Vagina (tissue), 2 donors: ENCODE measurements at regions not wholly inside any gene's neighbourhood (a gene's known extent, or its start where the extent isn't known, plus 50 kb on each side); places are given as distances from the start of the nearest gene placed in this dataset.

Source experiments
- DNase-seq, 2 donors: peaks; one replicate each; pipeline ENCODE4 v3.0.0-alpha.2; 2017; ENCODE audit errors: extremely low spot score in 2 of 2
- H3K27ac ChIP-seq: fragments of 200-600 bp; sonication (generic); one replicate; pipeline ENCODE4 v1.5.1; 2019
- H3K27me3 ChIP-seq: fragments of 200-600 bp; sonication (generic); one replicate; pipeline ENCODE4 v1.5.1; 2019
- H3K36me3 ChIP-seq, 2 donors: fragments of 200-600 bp; sonication (generic); one replicate each; pipeline ENCODE4 v1.5.1; 2017 to 2019
- H3K4me1 ChIP-seq: fragments of 200-600 bp; sonication (generic); one replicate; pipeline ENCODE4 v1.5.1; 2019
- H3K4me3 ChIP-seq, 2 donors: fragments of 200-600 bp; sonication (generic); 1 replicate in 1 of 2; 2 replicates in 1 of 2; pipeline ENCODE4 v1.5.1; 2016 to 2019
- H3K9me3 ChIP-seq: fragments of 200-600 bp; sonication (generic); one replicate; pipeline ENCODE4 v1.5.1; 2019
- CTCF ChIP-seq, 3 experiments: fragments of 450-650 bp in 2 of 3; fragments of 200-600 bp in 1 of 3; sonication (generic) in 1 of 3; IDR thresholded peaks; one replicate each; pipeline ENCODE4 v1.5.1; 2017 to 2019; ENCODE audit warnings: antibody characterized with exemption in 3 of 3, mild to moderate bottlenecking in 2 of 3, moderate library complexity in 2 of 3
- POLR2A ChIP-seq, 2 donors: fragments of 450-650 bp; IDR thresholded peaks; one replicate each; pipeline ENCODE4 v1.6.1; 2017; ENCODE audit warnings: antibody characterized with exemption in 2 of 2, mild to moderate bottlenecking in 2 of 2, moderate library complexity in 2 of 2
- POLR2AphosphoS5 ChIP-seq, 2 donors: sonication (generic); formaldehyde crosslinking; IDR thresholded peaks; one replicate each; pipeline ENCODE4 v1.9.0; 2017; ENCODE audit warnings: antibody characterized with exemption in 2 of 2, mild to moderate bottlenecking in 2 of 2, low read depth in 1 of 2; ENCODE audit not compliant: insufficient read depth in 1 of 2
- intact Hi-C: fragments of 100-400 bp; cut with DNase I; formaldehyde crosslinking; loops from one replicate; pipeline ENCODE4 v1.15.1; 2023

DNA sequence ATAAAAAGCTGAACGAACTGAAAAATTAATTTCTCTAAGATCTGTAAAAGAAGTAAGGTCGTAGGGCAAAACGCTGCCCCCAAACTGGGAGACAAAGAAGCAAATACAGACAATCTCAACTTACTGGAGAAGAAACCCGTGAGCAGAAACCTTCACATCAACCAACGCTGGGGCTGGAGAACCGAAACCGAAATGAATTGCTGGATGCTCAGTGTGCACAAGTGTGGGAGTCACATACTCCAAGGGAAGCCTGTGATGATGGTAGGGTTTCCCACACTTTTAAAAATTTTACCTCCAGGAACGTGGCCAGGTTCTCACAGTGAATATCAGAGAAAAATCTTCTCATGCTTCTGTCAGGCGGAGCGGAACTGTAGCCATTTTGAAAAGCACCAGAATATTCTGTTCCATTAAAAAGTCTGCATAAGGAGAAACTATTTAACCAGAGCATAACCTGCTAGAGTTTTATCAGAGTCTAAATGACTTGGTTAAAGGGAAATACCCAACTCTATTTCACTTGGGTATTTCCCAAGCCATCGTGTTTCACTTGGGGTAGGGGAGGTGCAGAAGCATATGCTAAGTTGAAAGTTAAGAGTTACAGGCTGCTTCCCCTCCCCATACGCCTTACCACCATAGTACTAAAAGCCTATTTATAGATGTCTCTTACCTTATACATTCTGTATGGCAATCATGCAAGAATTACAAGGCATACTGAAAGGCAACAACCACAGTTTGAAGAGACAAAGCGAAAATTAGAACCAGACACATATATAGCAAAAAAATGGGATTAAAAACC, 110.5 kb upstream of the SLITRK1 start:
- TF ChIP-seq POLR2A (IDR thresholded peaks at IDR 0.05) (no peak), POLR2AphosphoS5 (IDR thresholded peaks at IDR 0.05; ENCODE audit: insufficient read depth in 1 of 2, low read depth in 1 of 2) (no peak), CTCF (IDR thresholded peaks at IDR 0.05) (no peak)
- Histone ChIP-seq H3K9me3 (no peaks in the 10 kb centered on the region), H3K27me3 (no peaks in the 10 kb centered on the region), H3K4me1 (no peaks in the 10 kb centered on the region), H3K36me3 (no peaks in the 10 kb centered on the region), H3K27ac (no peak overlapping the region), H3K4me3 (no peak overlapping the region)
- DNase-seq = no peak
- intact Hi-C loops = no loop called here

GRCh38 chr13:83987394-83987793, 105.1 kb upstream of the SLITRK1 start:
- Histone ChIP-seq H3K9me3 (no peaks in the 10 kb centered on the region), H3K4me1 (no peaks in the 10 kb centered on the region), H3K36me3 (no peaks in the 10 kb centered on the region), H3K27ac (no peak overlapping the region), H3K27me3 (no peaks in the 10 kb centered on the region), H3K4me3 (no peak overlapping the region)
- intact Hi-C loops = no loop called here
- no peak for DNase-seq
- TF ChIP-seq POLR2A (IDR thresholded peaks at IDR 0.05) (no peak), CTCF (IDR thresholded peaks at IDR 0.05) (no peak), POLR2AphosphoS5 (IDR thresholded peaks at IDR 0.05; ENCODE audit: insufficient read depth in 1 of 2, low read depth in 1 of 2) (no peak)

DNA sequence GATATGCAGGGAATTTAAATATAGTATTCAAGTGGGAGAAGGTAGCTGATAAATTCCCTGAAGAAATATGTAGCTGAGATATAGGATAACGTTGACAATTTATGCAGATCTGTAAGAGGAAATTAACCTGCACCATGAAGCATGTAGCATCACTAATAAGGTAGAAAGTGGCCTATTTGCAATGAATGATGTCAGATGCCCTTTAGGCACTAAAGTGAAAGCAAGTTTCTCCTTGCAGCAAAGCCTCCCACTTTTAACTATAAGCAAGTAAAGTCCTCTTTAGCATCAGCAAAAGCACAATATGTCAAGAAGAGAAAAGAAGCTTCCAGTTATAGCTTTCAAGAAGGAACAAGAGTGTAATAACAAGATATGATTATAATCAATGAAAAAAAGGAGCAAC, 102.5 kb upstream of the SLITRK1 start:
- no peaks in the 10 kb centered on the region for H3K9me3 ChIP-seq
- no peak overlapping the region for H3K27ac ChIP-seq
- no peak for TF ChIP-seq POLR2AphosphoS5 (IDR thresholded peaks at IDR 0.05; ENCODE audit: insufficient read depth in 1 of 2, low read depth in 1 of 2)
- no peak for TF ChIP-seq CTCF (IDR thresholded peaks at IDR 0.05)
- no peak for TF ChIP-seq POLR2A (IDR thresholded peaks at IDR 0.05)
- no peaks in the 10 kb centered on the region for H3K27me3 ChIP-seq
- no peak overlapping the region for H3K4me3 ChIP-seq
- H3K4me1 ChIP-seq = no peaks in the 10 kb centered on the region
- DNase-seq = no peak
- H3K36me3 ChIP-seq = no peaks in the 10 kb centered on the region
- intact Hi-C loops = no loop called here

GRCh38 chr13:83980331-83980730, 98.1 kb upstream of the SLITRK1 start:
- DNase-seq = no peak
- Histone ChIP-seq H3K4me3 (no peak overlapping the region), H3K27me3 (no peaks in the 10 kb centered on the region), H3K36me3 (no peaks in the 10 kb centered on the region), H3K9me3 (no peaks in the 10 kb centered on the region), H3K27ac (no peak overlapping the region), H3K4me1 (no peaks in the 10 kb centered on the region)
- TF ChIP-seq POLR2A (IDR thresholded peaks at IDR 0.05) (no peak), CTCF (IDR thresholded peaks at IDR 0.05) (no peak), POLR2AphosphoS5 (IDR thresholded peaks at IDR 0.05; ENCODE audit: insufficient read depth in 1 of 2, low read depth in 1 of 2) (no peak)
- intact Hi-C loops = no loop called here

DNA sequence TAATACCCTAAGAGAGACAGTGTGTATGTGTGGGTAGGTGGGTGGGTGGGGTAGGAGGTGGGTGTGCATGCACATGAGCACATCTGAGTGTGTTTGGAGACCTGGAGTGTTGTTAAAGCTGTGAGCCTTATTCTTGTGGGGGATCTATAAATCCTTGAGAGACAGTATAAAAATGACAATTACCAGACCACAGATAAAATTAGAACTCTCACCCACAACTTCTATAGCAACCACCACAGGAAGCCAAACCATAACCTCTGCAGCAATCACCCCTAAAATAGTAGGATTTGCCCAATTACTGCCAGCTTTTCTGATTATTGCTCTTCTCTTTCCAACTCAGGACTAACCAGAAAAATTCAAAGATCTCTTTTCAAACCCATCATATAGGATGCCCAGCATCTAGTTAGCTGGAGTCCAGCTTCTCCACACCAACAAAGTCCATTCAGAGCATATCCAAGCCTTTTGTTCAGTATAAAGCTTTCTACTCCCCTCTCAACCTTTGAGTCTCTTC, 93.4 kb upstream of the SLITRK1 start:
- TF ChIP-seq CTCF (IDR thresholded peaks at IDR 0.05) (no peak), POLR2AphosphoS5 (IDR thresholded peaks at IDR 0.05; ENCODE audit: insufficient read depth in 1 of 2, low read depth in 1 of 2) (no peak), POLR2A (IDR thresholded peaks at IDR 0.05) (no peak)
- Histone ChIP-seq H3K27ac (no peak overlapping the region), H3K4me1 (no peaks in the 10 kb centered on the region), H3K36me3 (no peaks in the 10 kb centered on the region), H3K4me3 (no peak overlapping the region), H3K9me3 (no peaks in the 10 kb centered on the region), H3K27me3 (no peaks in the 10 kb centered on the region)
- DNase-seq = no peak
- intact Hi-C loops = no loop called here
